ENCODE measurements at regions not wholly inside any gene's neighbourhood (a gene's known extent, or its start where the extent isn't known, plus 50 kb on each side); places are given as distances from the start of the nearest gene placed in this dataset.

DNA sequence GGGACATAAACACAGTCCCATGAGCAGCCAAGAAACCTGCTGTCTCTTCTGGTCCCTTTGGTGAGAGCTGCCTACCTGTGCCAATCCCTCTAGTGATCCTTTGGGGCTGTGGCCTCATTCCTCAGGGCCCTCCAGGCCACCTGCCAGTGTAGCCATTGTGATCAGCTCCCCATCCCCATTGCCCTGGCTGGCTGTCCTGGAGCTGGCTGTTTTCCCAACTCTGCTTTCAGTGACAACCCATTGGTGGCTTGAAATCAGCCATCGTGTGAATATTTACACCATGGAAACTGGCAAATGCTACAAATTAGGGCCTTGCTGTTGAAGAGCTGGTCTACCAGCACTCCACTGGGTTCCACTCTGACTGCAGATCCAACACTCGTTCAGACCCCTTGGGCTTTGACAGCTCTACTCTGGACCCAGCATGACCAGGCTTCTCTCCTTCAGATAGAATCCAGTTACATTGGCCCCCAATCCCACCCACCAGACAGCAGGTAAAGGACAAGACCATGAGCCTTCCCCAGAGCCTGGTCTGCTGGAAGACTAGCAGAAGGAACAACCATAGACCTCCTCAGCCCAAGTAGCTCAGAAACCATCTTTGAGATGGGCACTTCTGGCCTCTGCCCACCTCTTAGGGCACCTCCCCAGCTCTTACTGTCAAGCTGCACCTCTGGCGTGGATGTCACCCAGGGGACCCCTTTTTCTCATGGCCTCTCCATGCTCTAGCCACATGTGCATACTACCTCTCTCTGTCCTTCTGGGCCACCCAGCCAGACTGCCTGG, 69.2 kb upstream of the NEK6 start:
- TF ChIP-seq CTCF (IDR thresholded peaks at IDR 0.05) (no peak), POLR2A (IDR thresholded peaks at IDR 0.05; ENCODE audit: low read depth) (no peak), POLR2AphosphoS5 (IDR thresholded peaks at IDR 0.05) (no peak), EP300 (IDR thresholded peaks at IDR 0.05) (no peak)
